ENCODE measurements at regions not wholly inside any gene's neighbourhood (a gene's known extent, or its start where the extent isn't known, plus 50 kb on each side); places are given as distances from the start of the nearest gene placed in this dataset.

GRCh38 chr13:71124230-71124629 lies 742.8 kb downstream of the DACH1 start:
- no peaks in the 10 kb centered on the region for H3K4me1 ChIP-seq (ENCODE audit: control insufficient read depth, insufficient read depth, low read length, poor library complexity, severe bottlenecking)
- no peaks in the 10 kb centered on the region for H3K27me3 ChIP-seq (replicated peaks; ENCODE audit: control insufficient read depth, insufficient read depth, low read length, poor library complexity, severe bottlenecking)
- H3K9me3 ChIP-seq (ENCODE audit: control insufficient read depth, low read length), result no peaks in the 10 kb centered on the region
- H3K36me3 ChIP-seq (ENCODE audit: control insufficient read depth, insufficient read depth, low read length), result no peaks in the 10 kb centered on the region
- H3K4me3 ChIP-seq (ENCODE audit: insufficient read depth, low read depth, low read length, poor library complexity, severe bottlenecking), result no peak overlapping the region
- no peak for DNase-seq
- no peak overlapping the region for H3K27ac ChIP-seq (ENCODE audit: insufficient read depth, low read length, poor library complexity, severe bottlenecking)

GRCh38 chr13:71118779-71119364 lies 748.1 kb downstream of the DACH1 start:
- no peaks in the 10 kb centered on the region for H3K9me3 ChIP-seq (ENCODE audit: control insufficient read depth, low read length)
- H3K4me3 ChIP-seq (ENCODE audit: insufficient read depth, low read depth, low read length, poor library complexity, severe bottlenecking), result no peak overlapping the region
- H3K4me1 ChIP-seq (ENCODE audit: control insufficient read depth, insufficient read depth, low read length, poor library complexity, severe bottlenecking), result no peaks in the 10 kb centered on the region
- no peak for DNase-seq
- H3K27ac ChIP-seq (ENCODE audit: insufficient read depth, low read length, poor library complexity, severe bottlenecking), result no peak overlapping the region
- H3K36me3 ChIP-seq (ENCODE audit: control insufficient read depth, insufficient read depth, low read length), result no peaks in the 10 kb centered on the region
- H3K27me3 ChIP-seq (replicated peaks; ENCODE audit: control insufficient read depth, insufficient read depth, low read length, poor library complexity, severe bottlenecking), result no peaks in the 10 kb centered on the region

GRCh38 chr13:71117920-71118319 lies 749.1 kb downstream of the DACH1 start:
- H3K27ac ChIP-seq (ENCODE audit: insufficient read depth, low read length, poor library complexity, severe bottlenecking), result no peak overlapping the region

GRCh38 chr13:71115301-71115700 lies 751.7 kb downstream of the DACH1 start:
- H3K27ac ChIP-seq (ENCODE audit: insufficient read depth, low read length, poor library complexity, severe bottlenecking), result no peak overlapping the region
- H3K27me3 ChIP-seq (replicated peaks; ENCODE audit: control insufficient read depth, insufficient read depth, low read length, poor library complexity, severe bottlenecking), result no peaks in the 10 kb centered on the region
- no peaks in the 10 kb centered on the region for H3K36me3 ChIP-seq (ENCODE audit: control insufficient read depth, insufficient read depth, low read length)
- no peaks in the 10 kb centered on the region for H3K4me1 ChIP-seq (ENCODE audit: control insufficient read depth, insufficient read depth, low read length, poor library complexity, severe bottlenecking)
- no peak for DNase-seq
- no peak overlapping the region for H3K4me3 ChIP-seq (ENCODE audit: insufficient read depth, low read depth, low read length, poor library complexity, severe bottlenecking)
- H3K9me3 ChIP-seq (ENCODE audit: control insufficient read depth, low read length), result no peaks in the 10 kb centered on the region

More at GRCh38 chr13:71117920-71118319, 749.1 kb downstream of the DACH1 start:
- no peak for DNase-seq
- Histone ChIP-seq H3K4me3 (ENCODE audit: insufficient read depth, low read depth, low read length, poor library complexity, severe bottlenecking) (no peak overlapping the region), H3K27me3 (replicated peaks; ENCODE audit: control insufficient read depth, insufficient read depth, low read length, poor library complexity, severe bottlenecking) (no peaks in the 10 kb centered on the region), H3K9me3 (ENCODE audit: control insufficient read depth, low read length) (no peaks in the 10 kb centered on the region), H3K4me1 (ENCODE audit: control insufficient read depth, insufficient read depth, low read length, poor library complexity, severe bottlenecking) (no peaks in the 10 kb centered on the region), H3K36me3 (ENCODE audit: control insufficient read depth, insufficient read depth, low read length) (no peaks in the 10 kb centered on the region)

GRCh38 chr13:71096421-71096820 lies 770.6 kb downstream of the DACH1 start:
- Histone ChIP-seq H3K4me1 (ENCODE audit: control insufficient read depth, insufficient read depth, low read length, poor library complexity, severe bottlenecking) (no peaks in the 10 kb centered on the region), H3K27me3 (replicated peaks; ENCODE audit: control insufficient read depth, insufficient read depth, low read length, poor library complexity, severe bottlenecking) (no peaks in the 10 kb centered on the region), H3K4me3 (ENCODE audit: insufficient read depth, low read depth, low read length, poor library complexity, severe bottlenecking) (no peak overlapping the region), H3K36me3 (ENCODE audit: control insufficient read depth, insufficient read depth, low read length) (no peaks in the 10 kb centered on the region), H3K9me3 (ENCODE audit: control insufficient read depth, low read length) (no peaks in the 10 kb centered on the region), H3K27ac (ENCODE audit: insufficient read depth, low read length, poor library complexity, severe bottlenecking) (no peak overlapping the region)
- DNase-seq, result no peak

- no peak overlapping the region for H3K27ac ChIP-seq (ENCODE audit: insufficient read depth, low read length, poor library complexity, severe bottlenecking)
- H3K27me3 ChIP-seq (replicated peaks; ENCODE audit: control insufficient read depth, insufficient read depth, low read length, poor library complexity, severe bottlenecking), result no peaks in the 10 kb centered on the region
- no peak overlapping the region for H3K4me3 ChIP-seq (ENCODE audit: insufficient read depth, low read depth, low read length, poor library complexity, severe bottlenecking)
- H3K36me3 ChIP-seq (ENCODE audit: control insufficient read depth, insufficient read depth, low read length), result no peaks in the 10 kb centered on the region
- H3K4me1 ChIP-seq (ENCODE audit: control insufficient read depth, insufficient read depth, low read length, poor library complexity, severe bottlenecking), result no peaks in the 10 kb centered on the region
- no peaks in the 10 kb centered on the region for H3K9me3 ChIP-seq (ENCODE audit: control insufficient read depth, low read length)
- no peak for DNase-seq
Observed at GRCh38 chr13:71090990-71091389, 776.0 kb downstream of the DACH1 start.

GRCh38 chr13:71089056-71089455 lies 777.9 kb downstream of the DACH1 start:
- H3K27me3 ChIP-seq (replicated peaks; ENCODE audit: control insufficient read depth, insufficient read depth, low read length, poor library complexity, severe bottlenecking), result no peaks in the 10 kb centered on the region
- no peak overlapping the region for H3K27ac ChIP-seq (ENCODE audit: insufficient read depth, low read length, poor library complexity, severe bottlenecking)
- no peaks in the 10 kb centered on the region for H3K36me3 ChIP-seq (ENCODE audit: control insufficient read depth, insufficient read depth, low read length)
- H3K9me3 ChIP-seq (ENCODE audit: control insufficient read depth, low read length), result no peaks in the 10 kb centered on the region
- no peak overlapping the region for H3K4me3 ChIP-seq (ENCODE audit: insufficient read depth, low read depth, low read length, poor library complexity, severe bottlenecking)
- DNase-seq, result no peak
- no peaks in the 10 kb centered on the region for H3K4me1 ChIP-seq (ENCODE audit: control insufficient read depth, insufficient read depth, low read length, poor library complexity, severe bottlenecking)

- Histone ChIP-seq H3K4me1 (ENCODE audit: control insufficient read depth, insufficient read depth, low read length, poor library complexity, severe bottlenecking) (no peaks in the 10 kb centered on the region), H3K27me3 (replicated peaks; ENCODE audit: control insufficient read depth, insufficient read depth, low read length, poor library complexity, severe bottlenecking) (no peaks in the 10 kb centered on the region), H3K4me3 (ENCODE audit: insufficient read depth, low read depth, low read length, poor library complexity, severe bottlenecking) (no peak overlapping the region), H3K27ac (ENCODE audit: insufficient read depth, low read length, poor library complexity, severe bottlenecking) (no peak overlapping the region), H3K36me3 (ENCODE audit: control insufficient read depth, insufficient read depth, low read length) (no peaks in the 10 kb centered on the region), H3K9me3 (ENCODE audit: control insufficient read depth, low read length) (no peaks in the 10 kb centered on the region)
- no peak for DNase-seq
Observed at GRCh38 chr13:71087432-71087831, 779.6 kb downstream of the DACH1 start.

GRCh38 chr13:71087006-71087405 lies 780.0 kb downstream of the DACH1 start:
- no peaks in the 10 kb centered on the region for H3K27me3 ChIP-seq (replicated peaks; ENCODE audit: control insufficient read depth, insufficient read depth, low read length, poor library complexity, severe bottlenecking)
- no peak for DNase-seq
- H3K36me3 ChIP-seq (ENCODE audit: control insufficient read depth, insufficient read depth, low read length), result no peaks in the 10 kb centered on the region
- no peaks in the 10 kb centered on the region for H3K4me1 ChIP-seq (ENCODE audit: control insufficient read depth, insufficient read depth, low read length, poor library complexity, severe bottlenecking)
- no peak overlapping the region for H3K4me3 ChIP-seq (ENCODE audit: insufficient read depth, low read depth, low read length, poor library complexity, severe bottlenecking)
- H3K27ac ChIP-seq (ENCODE audit: insufficient read depth, low read length, poor library complexity, severe bottlenecking), result no peak overlapping the region
- H3K9me3 ChIP-seq (ENCODE audit: control insufficient read depth, low read length), result no peaks in the 10 kb centered on the region

GRCh38 chr13:71082631-71083030 lies 784.4 kb downstream of the DACH1 start:
- no peaks in the 10 kb centered on the region for H3K4me1 ChIP-seq (ENCODE audit: control insufficient read depth, insufficient read depth, low read length, poor library complexity, severe bottlenecking)
- H3K9me3 ChIP-seq (ENCODE audit: control insufficient read depth, low read length), result no peaks in the 10 kb centered on the region
- H3K4me3 ChIP-seq (ENCODE audit: insufficient read depth, low read depth, low read length, poor library complexity, severe bottlenecking), result no peak overlapping the region
- no peak for DNase-seq
- H3K36me3 ChIP-seq (ENCODE audit: control insufficient read depth, insufficient read depth, low read length), result no peaks in the 10 kb centered on the region
- H3K27me3 ChIP-seq (replicated peaks; ENCODE audit: control insufficient read depth, insufficient read depth, low read length, poor library complexity, severe bottlenecking), result no peaks in the 10 kb centered on the region
- H3K27ac ChIP-seq (ENCODE audit: insufficient read depth, low read length, poor library complexity, severe bottlenecking), result no peak overlapping the region
